ENCODE measurements at regions not wholly inside any gene's neighbourhood (a gene's known extent, or its start where the extent isn't known, plus 50 kb on each side); places are given as distances from the start of the nearest gene placed in this dataset.
A peak's percentile ranks its signal among the peaks of the same experiment; 100 is the strongest.

DNA sequence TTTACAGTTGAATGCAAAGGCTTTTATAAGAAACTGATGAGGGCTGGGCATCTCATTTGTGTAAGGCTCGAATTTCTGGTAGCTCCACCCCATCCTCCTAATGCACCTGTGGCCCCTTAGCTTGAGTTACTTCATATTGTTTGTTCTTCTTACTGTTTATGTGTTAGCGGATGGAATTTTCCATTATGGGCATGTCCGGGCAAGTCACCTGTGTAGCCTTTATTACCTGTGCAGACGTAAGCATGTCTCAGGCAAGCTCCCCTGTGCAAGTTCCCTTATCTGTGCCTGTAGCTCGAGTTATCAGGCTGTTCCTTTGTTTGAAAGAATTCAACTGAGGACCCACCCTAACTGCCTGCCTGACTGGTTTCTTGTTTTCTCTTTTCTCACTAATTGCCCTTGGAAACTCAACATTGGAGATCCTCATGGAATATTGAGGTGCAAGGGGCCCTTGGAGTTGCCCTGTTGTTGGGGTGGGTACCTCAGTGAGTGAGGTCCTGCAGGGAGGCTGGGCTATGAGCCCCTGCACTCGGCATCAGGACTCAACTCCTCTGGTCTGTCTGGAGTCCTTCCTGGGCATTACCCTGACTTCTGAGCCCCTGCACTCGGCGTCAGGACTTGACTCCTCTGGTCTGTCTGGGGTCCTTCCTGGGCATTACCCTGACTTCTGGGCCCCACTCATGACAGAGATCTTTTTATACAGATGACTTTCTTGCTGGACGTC lies 207.9 kb upstream of the SULF2 start:
- TF ChIP-seq, protein P1, sequence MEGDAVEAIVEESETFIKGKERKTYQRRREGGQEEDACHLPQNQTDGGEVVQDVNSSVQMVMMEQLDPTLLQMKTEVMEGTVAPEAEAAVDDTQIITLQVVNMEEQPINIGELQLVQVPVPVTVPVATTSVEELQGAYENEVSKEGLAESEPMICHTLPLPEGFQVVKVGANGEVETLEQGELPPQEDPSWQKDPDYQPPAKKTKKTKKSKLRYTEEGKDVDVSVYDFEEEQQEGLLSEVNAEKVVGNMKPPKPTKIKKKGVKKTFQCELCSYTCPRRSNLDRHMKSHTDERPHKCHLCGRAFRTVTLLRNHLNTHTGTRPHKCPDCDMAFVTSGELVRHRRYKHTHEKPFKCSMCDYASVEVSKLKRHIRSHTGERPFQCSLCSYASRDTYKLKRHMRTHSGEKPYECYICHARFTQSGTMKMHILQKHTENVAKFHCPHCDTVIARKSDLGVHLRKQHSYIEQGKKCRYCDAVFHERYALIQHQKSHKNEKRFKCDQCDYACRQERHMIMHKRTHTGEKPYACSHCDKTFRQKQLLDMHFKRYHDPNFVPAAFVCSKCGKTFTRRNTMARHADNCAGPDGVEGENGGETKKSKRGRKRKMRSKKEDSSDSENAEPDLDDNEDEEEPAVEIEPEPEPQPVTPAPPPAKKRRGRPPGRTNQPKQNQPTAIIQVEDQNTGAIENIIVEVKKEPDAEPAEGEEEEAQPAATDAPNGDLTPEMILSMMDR (IDR thresholded peaks at IDR 0.05; ENCODE audit: insufficient read depth, missing control alignments), result no peak
- no peak for FAIRE-seq
- DNase-seq (ENCODE audit: insufficient read length, low spot score), result no peak

DNA sequence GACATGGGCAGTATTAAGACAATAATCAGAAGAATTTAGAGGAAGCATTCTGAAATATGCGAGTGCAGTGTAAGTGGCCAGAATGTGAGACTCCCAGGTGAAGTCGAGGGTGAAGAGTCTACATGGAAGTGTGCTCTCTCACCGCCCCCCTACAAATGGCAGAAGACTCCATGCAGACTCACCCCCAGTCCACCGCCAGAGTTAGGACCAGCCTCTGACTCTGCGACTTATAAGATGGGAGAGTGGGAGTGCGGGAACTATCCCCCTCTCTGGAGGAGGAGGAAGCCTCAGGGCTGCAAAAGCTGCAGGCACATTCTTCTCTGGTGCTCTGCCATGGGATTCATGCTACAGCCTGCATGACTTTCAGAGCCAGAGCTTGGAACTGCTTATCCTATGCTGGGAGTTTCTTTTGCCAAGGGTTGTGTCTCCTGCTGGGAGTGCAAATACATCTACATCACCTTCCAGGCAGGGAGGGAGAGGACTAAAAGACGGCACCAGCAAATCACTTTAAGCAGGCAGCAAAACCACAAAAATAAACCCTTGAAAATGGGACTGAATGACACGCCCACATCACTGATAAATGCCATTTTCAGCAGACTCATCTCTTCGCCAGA lies 206.7 kb upstream of the SULF2 start:
- no peak for DNase-seq (ENCODE audit: insufficient read length, low spot score)
- TF ChIP-seq, protein P1 (IDR thresholded peaks at IDR 0.05; ENCODE audit: insufficient read depth, missing control alignments), result no peak
- no peak for FAIRE-seq

DNA sequence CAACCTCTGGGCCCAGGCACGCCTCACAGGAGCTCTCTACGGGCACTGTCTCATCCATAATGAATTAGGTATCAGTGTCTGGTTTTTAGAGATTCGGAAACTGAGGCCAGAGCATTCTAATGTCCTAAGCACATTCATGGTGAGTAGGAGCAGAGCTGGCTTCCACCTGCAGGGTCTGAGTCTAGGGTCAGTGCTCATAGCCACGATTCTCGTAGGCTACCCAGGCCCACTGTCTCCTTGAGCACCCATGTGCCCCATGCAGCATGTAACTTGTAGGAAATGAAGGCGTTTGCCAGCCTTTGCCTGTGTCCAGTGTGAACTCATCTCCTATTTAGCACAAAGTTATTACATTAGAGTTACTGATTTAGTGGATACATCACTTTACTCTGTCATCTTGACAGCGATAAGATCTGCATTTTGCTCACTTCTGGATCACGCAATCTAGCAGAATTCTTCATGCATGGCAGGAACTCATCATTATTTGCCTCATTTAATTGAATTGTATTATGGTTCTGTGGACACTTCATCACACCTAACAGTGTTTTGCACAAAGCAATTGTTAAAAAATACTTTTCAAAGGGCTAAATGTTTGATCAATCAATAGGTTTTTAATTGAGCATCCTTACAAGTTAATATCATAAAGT lies 205.3 kb upstream of the SULF2 start:
- no peak for FAIRE-seq
- TF ChIP-seq, protein P1 (IDR thresholded peaks at IDR 0.05; ENCODE audit: insufficient read depth, missing control alignments), result no peak
- DNase-seq (ENCODE audit: insufficient read length, low spot score), result no peak

DNA sequence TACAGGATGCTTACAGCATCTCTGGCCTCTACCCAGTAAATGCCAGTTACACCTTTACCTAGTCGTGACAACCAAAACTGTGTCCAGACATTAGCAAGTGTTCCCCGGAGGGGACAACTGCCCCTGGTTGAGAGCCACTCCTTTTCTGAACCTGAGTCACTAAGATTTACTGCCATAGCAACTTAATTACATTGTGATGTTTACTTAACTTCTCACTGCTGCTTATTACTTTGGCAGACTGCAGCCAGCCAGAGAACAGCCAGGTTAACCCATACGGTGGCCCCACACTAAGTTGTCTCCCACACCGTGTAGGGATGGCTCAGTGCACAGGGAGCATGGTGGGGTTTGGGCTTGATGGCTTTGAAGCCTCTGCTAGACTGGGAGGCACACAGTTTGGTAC lies 204.7 kb upstream of the SULF2 start:
- TF ChIP-seq, protein P1 (IDR thresholded peaks at IDR 0.05; ENCODE audit: insufficient read depth, missing control alignments), result no peak
- peak; percentile 36 for DNase-seq (ENCODE audit: insufficient read length, low spot score)
- FAIRE-seq, result no peak

DNA sequence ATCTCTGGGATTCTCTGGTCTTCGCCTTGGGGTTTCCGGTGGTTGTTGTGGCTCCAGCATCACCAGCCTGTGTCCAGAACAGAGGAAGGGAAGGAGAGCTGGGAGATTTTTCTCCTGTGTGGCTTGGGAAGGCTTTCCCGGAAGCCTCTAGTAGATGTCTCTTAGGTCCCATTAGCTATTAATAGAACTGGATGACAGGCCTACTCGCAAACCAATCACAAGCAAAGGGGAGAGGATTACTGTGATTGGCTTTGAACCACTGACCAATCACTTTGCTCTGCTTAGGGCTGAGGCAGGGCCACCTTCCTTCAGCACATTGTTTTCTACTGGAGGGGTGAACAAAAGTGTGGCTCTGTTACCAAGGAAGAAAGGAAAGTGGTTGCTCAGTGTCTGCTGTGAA lies 203.4 kb upstream of the SULF2 start:
- TF ChIP-seq, protein P1 (IDR thresholded peaks at IDR 0.05; ENCODE audit: insufficient read depth, missing control alignments), result no peak
- DNase-seq (ENCODE audit: insufficient read length, low spot score), result no peak
- FAIRE-seq, result no peak

DNA sequence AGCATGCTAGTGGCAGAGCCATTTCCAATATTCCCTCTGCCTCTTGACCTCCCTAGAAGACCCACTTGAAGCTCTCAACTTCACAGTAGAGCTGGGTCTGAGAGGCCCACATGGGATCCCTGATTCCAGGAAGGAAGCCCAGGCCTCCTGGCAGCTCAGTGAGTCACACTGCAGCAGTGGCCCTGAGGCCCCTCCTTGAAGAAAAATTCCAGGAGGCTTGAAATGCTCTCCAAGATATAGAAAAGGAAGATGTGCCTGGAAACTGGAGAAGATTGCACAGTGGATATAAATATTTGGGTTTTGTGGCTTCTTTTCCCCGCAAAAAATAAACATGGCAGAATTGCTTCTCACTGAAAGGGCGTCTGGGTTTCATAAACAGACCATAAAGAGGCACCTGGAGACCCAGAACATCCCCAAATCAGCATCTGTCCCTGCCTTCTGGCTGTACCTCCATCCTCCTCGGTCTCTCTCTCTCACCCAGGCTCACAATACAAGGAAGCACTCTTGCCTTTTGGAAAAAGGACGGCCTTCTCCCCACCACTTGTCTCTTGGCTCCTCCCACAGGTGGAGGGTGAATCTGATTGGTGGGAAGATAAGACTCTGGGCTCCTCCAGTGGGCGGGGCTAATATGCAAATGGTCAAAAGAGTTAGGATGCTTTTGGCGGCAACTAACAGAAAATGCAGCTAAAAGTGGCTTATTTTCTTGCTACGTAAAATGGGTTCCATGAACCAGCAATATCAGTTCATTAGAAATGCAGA lies 200.0 kb upstream of the SULF2 start:
- DNase-seq (ENCODE audit: insufficient read length, low spot score), result no peak
- FAIRE-seq, result no peak
- TF ChIP-seq, protein P1 (IDR thresholded peaks at IDR 0.05; ENCODE audit: insufficient read depth, missing control alignments), result no peak
